Neuronal stem cell (in vitro differentiated cells): ENCODE measurements at regions not wholly inside any gene's neighbourhood (a gene's known extent, or its start where the extent isn't known, plus 50 kb on each side); places are given as distances from the start of the nearest gene placed in this dataset.

Experiments used
- DNase-seq: peaks from one replicate; pipeline ENCODE4 v3.0.0-alpha.2; 2013; ENCODE audit warnings: low spot score
- H2AFZ ChIP-seq: one replicate; pipeline ENCODE4 v1.6.1; 2013; ENCODE audit warnings: mild to moderate bottlenecking, low read length, inconsistent platforms
- H2AK5ac ChIP-seq: 2 replicates; pipeline ENCODE4 v1.6.1; 2013; ENCODE audit warnings: low read depth, mild to moderate bottlenecking, inconsistent platforms, low read length, moderate library complexity, mixed read lengths
- H2BK120ac ChIP-seq: 2 replicates; pipeline ENCODE4 v1.6.1; 2013; ENCODE audit warnings: low read depth, mild to moderate bottlenecking, inconsistent platforms, low read length, moderate library complexity, mixed read lengths
- H2BK12ac ChIP-seq: one replicate; pipeline ENCODE4 v1.6.1; 2013; ENCODE audit warnings: low read length, inconsistent platforms
- H2BK15ac ChIP-seq: 2 replicates; pipeline ENCODE4 v1.6.1; 2013; ENCODE audit warnings: mild to moderate bottlenecking, low read length, inconsistent platforms, mixed read lengths
- H2BK5ac ChIP-seq: one replicate; pipeline ENCODE4 v1.6.1; 2013; ENCODE audit warnings: inconsistent platforms, mild to moderate bottlenecking, low read length, moderate library complexity
- H3K14ac ChIP-seq: one replicate; pipeline ENCODE4 v1.6.1; 2013; ENCODE audit warnings: low read length, inconsistent platforms
- H3K18ac ChIP-seq: 2 replicates; pipeline ENCODE4 v1.6.1; 2013; ENCODE audit warnings: low read length, inconsistent platforms
- H3K23ac ChIP-seq: 2 replicates; pipeline ENCODE4 v1.6.1; 2013; ENCODE audit warnings: low read depth, mild to moderate bottlenecking, mixed read lengths, low read length, inconsistent platforms; ENCODE audit not compliant: poor library complexity
- H3K27ac ChIP-seq: replicated peaks from 3 replicates; pipeline ENCODE4 v1.5.1; 2013; ENCODE audit warnings: low read length, inconsistent platforms
- H3K27me3 ChIP-seq, 3 experiments: 2 replicates each; pipeline ENCODE4 v1.6.1; 2013; ENCODE audit warnings: low read length in 3 of 3, mild to moderate bottlenecking in 2 of 3, inconsistent platforms in 1 of 3, low read depth in 1 of 3, mixed read lengths in 1 of 3, moderate library complexity in 1 of 3; ENCODE audit not compliant: control insufficient read depth in 3 of 3, insufficient read depth in 3 of 3
- H3K36me3 ChIP-seq, 2 donors: replicated peaks in 1 of 2; 2 replicates each; pipeline ENCODE4 v1.6.1; 2013; ENCODE audit warnings: low read length in 2 of 2; ENCODE audit not compliant: control insufficient read depth in 2 of 2, insufficient read depth in 2 of 2
- H3K4ac ChIP-seq: 2 replicates; pipeline ENCODE4 v1.6.1; 2013; ENCODE audit warnings: inconsistent platforms, mild to moderate bottlenecking, low read length, moderate library complexity
- H3K4me1 ChIP-seq, 2 donors: 1 replicate in 1 of 2; 2 replicates in 1 of 2; pipeline ENCODE4 v1.6.1; 2013; ENCODE audit warnings: low read length in 2 of 2, low read depth in 1 of 2; ENCODE audit not compliant: control insufficient read depth in 2 of 2, insufficient read depth in 1 of 2
- H3K4me2 ChIP-seq: one replicate; pipeline ENCODE4 v1.6.1; 2013; ENCODE audit warnings: mild to moderate bottlenecking, low read length, inconsistent platforms; ENCODE audit not compliant: insufficient read depth, poor library complexity, severe bottlenecking
- H3K4me3 ChIP-seq, 2 donors: 2 replicates each; pipeline ENCODE4 v1.5.1; 2013; ENCODE audit warnings: low read length in 2 of 2, mild to moderate bottlenecking in 2 of 2, inconsistent platforms in 1 of 2, moderate library complexity in 1 of 2
- H3K79me1 ChIP-seq: one replicate; pipeline ENCODE4 v1.6.1; 2013; ENCODE audit warnings: low read depth, mild to moderate bottlenecking, inconsistent platforms, low read length, moderate library complexity
- H3K9ac ChIP-seq: one replicate; pipeline ENCODE4 v1.6.1; 2013; ENCODE audit warnings: mild to moderate bottlenecking, low read depth, low read length, inconsistent platforms; ENCODE audit not compliant: poor library complexity
- H3K9me3 ChIP-seq, 2 donors: replicated peaks in 1 of 2; 2 replicates each; pipeline versions ENCODE3 to v1.6.1; 2013; ENCODE audit warnings: low read length in 2 of 2, mild to moderate bottlenecking in 2 of 2, inconsistent platforms in 1 of 2, low read depth in 1 of 2, mixed read lengths in 1 of 2, moderate library complexity in 1 of 2; ENCODE audit not compliant: control insufficient read depth in 2 of 2, insufficient read depth in 1 of 2
- H4K8ac ChIP-seq: one replicate; pipeline ENCODE4 v1.6.1; 2013; ENCODE audit warnings: low read depth, mild to moderate bottlenecking, inconsistent platforms, low read length, moderate library complexity
- H4K91ac ChIP-seq: one replicate; pipeline ENCODE4 v1.6.1; 2013; ENCODE audit warnings: low read length, low read depth, mild to moderate bottlenecking, inconsistent platforms; ENCODE audit not compliant: poor library complexity
- WGBS, 2 donors: extraction: QIAGEN DNeasy Blood & Tissue Kit; methylation state at CpG; one replicate each; pipeline ENCODE4 v1.1.7; 2013; ENCODE audit warnings: missing lambda C conversion rate in 2 of 2, mixed read lengths in 1 of 2; ENCODE audit not compliant: insufficient read length in 2 of 2, insufficient replicate concordance in 1 of 2; ENCODE audit errors: extremely low coverage in 2 of 2; 5-methylcytosine and 5-hydroxymethylcytosine counted together

- H3K4ac ChIP-seq, result no peak overlapping the region
- H2BK12ac ChIP-seq, result no peak overlapping the region
- WGBS, 2 donors, result no CpG with 5 or more reads among the region's 3 CpGs
- no peak overlapping the region for H3K4me2 ChIP-seq
- no peaks in the 10 kb centered on the region for H3K36me3 ChIP-seq
- no peak overlapping the region for H3K23ac ChIP-seq
- no peak overlapping the region for H4K91ac ChIP-seq
- H3K27ac ChIP-seq, result no peak overlapping the region
- H2BK120ac ChIP-seq, result no peak overlapping the region
- no peak overlapping the region for H2AK5ac ChIP-seq
- H2BK15ac ChIP-seq, result no peak overlapping the region
- no peak overlapping the region for H3K9ac ChIP-seq
- no peaks in the 10 kb centered on the region for H3K27me3 ChIP-seq
- H3K4me3 ChIP-seq, result no peak overlapping the region
- no peak overlapping the region for H2BK5ac ChIP-seq
- H3K4me1 ChIP-seq, result no peaks in the 10 kb centered on the region
- H3K79me1 ChIP-seq, result no peaks in the 10 kb centered on the region
- no peak overlapping the region for H3K14ac ChIP-seq
- H3K18ac ChIP-seq, result no peak overlapping the region
- no peaks in the 10 kb centered on the region for H3K9me3 ChIP-seq
- peak overlapping the region; percentile 35 for H2AFZ ChIP-seq
- no peak overlapping the region for H4K8ac ChIP-seq
- no peak for DNase-seq
Observed at GRCh38 chr6:22749696-22750095, 180.3 kb downstream of the HDGFL1 start.

DNA sequence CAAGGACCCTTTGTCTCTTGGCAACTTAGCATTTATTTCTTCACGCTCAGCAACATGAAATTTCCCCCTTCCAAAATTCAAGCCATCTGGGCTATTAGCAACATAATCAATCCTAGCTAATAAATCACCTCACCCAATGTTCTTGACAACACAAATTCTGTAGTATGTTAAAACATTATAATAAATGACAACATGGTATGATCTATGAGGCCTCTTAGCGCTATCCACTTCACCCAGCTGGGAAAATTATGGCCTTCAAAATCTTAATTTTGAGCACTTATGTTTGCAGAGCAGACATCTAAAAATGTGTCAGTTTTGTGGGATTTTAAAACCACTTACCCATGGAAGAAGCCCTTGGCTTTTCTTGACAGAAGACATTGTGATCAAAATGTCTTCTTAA lies 181.9 kb downstream of the HDGFL1 start:
- Histone ChIP-seq H2AK5ac (no peak overlapping the region), H3K4ac (no peak overlapping the region), H4K8ac (no peak overlapping the region), H2BK12ac (no peak overlapping the region), H3K4me2 (no peak overlapping the region), H2BK15ac (no peak overlapping the region), H3K23ac (no peak overlapping the region), H3K4me1 (no peaks in the 10 kb centered on the region), H3K9ac (no peak overlapping the region), H3K27ac (no peak overlapping the region), H3K18ac (no peak overlapping the region), H2BK5ac (no peak overlapping the region), H3K14ac (no peak overlapping the region), H3K79me1 (no peaks in the 10 kb centered on the region), H3K36me3 (no peaks in the 10 kb centered on the region), H2AFZ (no peak overlapping the region), H3K4me3 (no peak overlapping the region), H4K91ac (no peak overlapping the region), H3K27me3 (no peaks in the 10 kb centered on the region), H2BK120ac (no peak overlapping the region), H3K9me3 (no peaks in the 10 kb centered on the region)
- no peak for DNase-seq
- WGBS, 2 donors, result no CpG with 5 or more reads among the region's 2 CpGs

- no peak overlapping the region for H3K4ac ChIP-seq
- no peak overlapping the region for H2BK12ac ChIP-seq
- no peaks in the 10 kb centered on the region for H3K27me3 ChIP-seq
- H3K79me1 ChIP-seq, result no peaks in the 10 kb centered on the region
- no peak overlapping the region for H3K27ac ChIP-seq
- no peak overlapping the region for H2AFZ ChIP-seq
- H3K9ac ChIP-seq, result no peak overlapping the region
- H2BK5ac ChIP-seq, result no peak overlapping the region
- no peaks in the 10 kb centered on the region for H3K36me3 ChIP-seq
- H3K23ac ChIP-seq, result no peak overlapping the region
- WGBS, 2 donors, result no CpG with 5 or more reads among the region's 2 CpGs
- H3K9me3 ChIP-seq, result no peaks in the 10 kb centered on the region
- no peak overlapping the region for H2BK120ac ChIP-seq
- H3K4me3 ChIP-seq, result no peak overlapping the region
- no peak for DNase-seq
- H4K91ac ChIP-seq, result no peak overlapping the region
- H2BK15ac ChIP-seq, result no peak overlapping the region
- no peak overlapping the region for H2AK5ac ChIP-seq
- no peak overlapping the region for H3K18ac ChIP-seq
- H4K8ac ChIP-seq, result no peak overlapping the region
- H3K4me1 ChIP-seq, result no peaks in the 10 kb centered on the region
- H3K14ac ChIP-seq, result no peak overlapping the region
- no peak overlapping the region for H3K4me2 ChIP-seq
Observed at GRCh38 chr6:22752522-22752921, 183.2 kb downstream of the HDGFL1 start.

DNA sequence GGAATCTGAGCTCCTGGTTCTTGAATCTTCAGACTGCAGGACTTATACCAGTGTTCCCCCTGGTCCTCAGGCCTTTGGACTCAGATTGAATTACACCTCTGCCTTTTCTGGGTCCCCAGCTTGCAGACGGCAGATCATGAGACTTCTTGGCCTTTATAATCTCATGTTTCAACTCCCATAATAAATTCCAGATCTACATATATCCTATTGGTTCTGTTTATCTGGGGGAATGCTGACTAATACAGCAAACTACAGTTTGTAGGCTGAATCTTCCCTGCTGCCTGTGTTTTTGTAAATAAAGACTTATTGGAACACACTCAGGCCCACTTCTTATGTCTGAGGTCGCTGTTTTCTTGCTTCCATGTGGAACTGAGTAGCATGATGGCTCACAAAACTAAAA lies 184.7 kb downstream of the HDGFL1 start:
- Histone ChIP-seq H3K27me3 (no peaks in the 10 kb centered on the region), H3K27ac (no peak overlapping the region), H3K79me1 (no peaks in the 10 kb centered on the region), H3K23ac (no peak overlapping the region), H4K8ac (no peak overlapping the region), H3K9me3 (no peaks in the 10 kb centered on the region), H3K4me3 (no peak overlapping the region), H4K91ac (no peak overlapping the region), H2AFZ (peak overlapping the region; percentile 3), H3K36me3 (no peaks in the 10 kb centered on the region), H2BK15ac (no peak overlapping the region), H2BK12ac (no peak overlapping the region), H3K4ac (no peak overlapping the region), H2BK120ac (no peak overlapping the region), H3K9ac (no peak overlapping the region), H2BK5ac (no peak overlapping the region), H2AK5ac (no peak overlapping the region), H3K4me1 (no peaks in the 10 kb centered on the region), H3K4me2 (no peak overlapping the region), H3K14ac (no peak overlapping the region), H3K18ac (no peak overlapping the region)
- DNase-seq, result no peak
- WGBS, 2 donors, result no CpG with 5 or more reads among the region's 2 CpGs
